Small intestine (tissue), 7 donors: ENCODE measurements at regions not wholly inside any gene's neighbourhood (a gene's known extent, or its start where the extent isn't known, plus 50 kb on each side); places are given as distances from the start of the nearest gene placed in this dataset.

Experiments
- DNase-seq, 2 donors: peaks; one replicate each; pipeline versions ENCODE4 v3.0.0 to v3.0.0-alpha.2; 2013
- FAIRE-seq: peaks from 2 replicates; lab custom pipeline; 2012; peaks lifted over from hg19 to GRCh38; lab: Jason Lieb, UNC
- H3K27ac ChIP-seq, 3 donors: one replicate each; pipeline ENCODE4 v1.5.1; 2013; ENCODE audit warnings: low read length in 2 of 3, mild to moderate bottlenecking in 2 of 3, control low read depth in 1 of 3, inconsistent platforms in 1 of 3, low read depth in 1 of 3, moderate library complexity in 1 of 3
- H3K27me3 ChIP-seq, 3 donors: one replicate each; pipeline ENCODE4 v1.6.1; 2013; ENCODE audit warnings: low read length in 3 of 3, inconsistent platforms in 1 of 3; ENCODE audit not compliant: control insufficient read depth in 3 of 3, insufficient read depth in 3 of 3
- H3K36me3 ChIP-seq, 3 donors: one replicate each; pipeline ENCODE4 v1.6.1; 2013; ENCODE audit warnings: low read length in 3 of 3, inconsistent platforms in 1 of 3, low read depth in 1 of 3, mild to moderate bottlenecking in 1 of 3, moderate library complexity in 1 of 3; ENCODE audit not compliant: control insufficient read depth in 3 of 3, insufficient read depth in 2 of 3
- H3K4me1 ChIP-seq, 3 donors: one replicate each; pipeline ENCODE4 v1.6.1; 2013; ENCODE audit warnings: low read length in 2 of 3, inconsistent platforms in 1 of 3, low read depth in 1 of 3, mild to moderate bottlenecking in 1 of 3, moderate library complexity in 1 of 3; ENCODE audit not compliant: control insufficient read depth in 3 of 3, insufficient read depth in 2 of 3
- H3K4me3 ChIP-seq, 3 donors: one replicate each; pipeline ENCODE4 v1.5.1; 2013; ENCODE audit warnings: low read length in 3 of 3, control low read depth in 1 of 3, inconsistent platforms in 1 of 3, low read depth in 1 of 3, mild to moderate bottlenecking in 1 of 3, moderate library complexity in 1 of 3
- H3K9me3 ChIP-seq, 2 donors: one replicate each; pipeline ENCODE4 v1.6.1; 2013; ENCODE audit warnings: low read depth in 1 of 2, low read length in 1 of 2; ENCODE audit not compliant: control insufficient read depth in 2 of 2, insufficient read depth in 1 of 2
- WGBS, 3 donors: extraction: QIAGEN DNeasy Blood & Tissue Kit; methylation state at CpG; one replicate each; pipeline ENCODE4 v1.1.7; 2013; 5-methylcytosine and 5-hydroxymethylcytosine counted together
- donor health status: healthy with polysubstance abuse.
- donor health status: control.
- donor health status: control.
- donor health status: Bipolar disorder and iron deficiency.
- donor health status: healthy.

DNA sequence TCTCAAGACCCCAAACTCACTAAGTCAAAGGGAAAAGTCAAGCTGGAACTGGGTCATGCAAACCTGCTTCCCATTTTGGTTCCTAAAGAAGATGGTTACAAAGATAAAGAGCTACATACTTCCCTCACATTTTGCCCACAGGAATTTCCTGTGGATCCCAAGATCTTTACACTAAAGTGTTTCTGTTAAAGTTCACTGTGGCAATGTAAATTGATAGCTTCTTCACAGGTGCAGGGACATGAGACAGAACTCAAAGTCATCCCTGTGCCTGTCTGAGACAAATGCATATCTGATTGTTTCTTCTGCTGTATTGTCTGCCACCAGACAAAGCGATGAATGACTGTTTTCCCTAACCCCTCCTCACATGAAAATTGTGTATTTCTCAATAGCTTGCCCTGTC, 567.8 kb downstream of the ZIC1 start:
- Histone ChIP-seq H3K27me3 (no peaks in the 10 kb centered on the region), H3K4me3 (no peak overlapping the region), H3K4me1 (no peaks in the 10 kb centered on the region), H3K36me3 (no peaks in the 10 kb centered on the region), H3K27ac (no peak overlapping the region), H3K9me3 (no peaks in the 10 kb centered on the region)
- 88 to 97% (median 90%) methylated on average over 1 of the region's 1 CpG for WGBS, 3 donors
- FAIRE-seq (no peak), DNase-seq (no peak)

DNA sequence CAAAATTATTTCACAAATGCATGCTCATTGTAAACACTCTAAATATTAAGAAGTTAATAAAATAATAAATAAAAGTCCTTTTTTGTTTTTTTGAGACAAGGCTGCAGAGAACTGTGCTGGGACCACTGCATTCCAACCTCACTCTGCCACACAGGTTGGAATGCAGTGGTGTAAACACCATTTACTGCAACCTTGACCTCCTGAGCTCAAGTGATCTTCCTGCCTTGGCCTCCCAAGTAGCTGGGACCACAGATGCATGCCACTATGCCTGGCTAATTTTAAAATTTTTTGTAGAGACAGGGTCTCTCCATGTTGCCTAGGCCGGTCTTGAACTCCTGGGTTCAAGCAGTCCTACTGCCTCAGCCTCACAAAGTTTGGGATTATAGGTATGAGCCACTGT, 578.4 kb downstream of the ZIC1 start:
- Histone ChIP-seq H3K27ac (no peak overlapping the region), H3K4me3 (no peak overlapping the region)
- no peak for FAIRE-seq

DNA sequence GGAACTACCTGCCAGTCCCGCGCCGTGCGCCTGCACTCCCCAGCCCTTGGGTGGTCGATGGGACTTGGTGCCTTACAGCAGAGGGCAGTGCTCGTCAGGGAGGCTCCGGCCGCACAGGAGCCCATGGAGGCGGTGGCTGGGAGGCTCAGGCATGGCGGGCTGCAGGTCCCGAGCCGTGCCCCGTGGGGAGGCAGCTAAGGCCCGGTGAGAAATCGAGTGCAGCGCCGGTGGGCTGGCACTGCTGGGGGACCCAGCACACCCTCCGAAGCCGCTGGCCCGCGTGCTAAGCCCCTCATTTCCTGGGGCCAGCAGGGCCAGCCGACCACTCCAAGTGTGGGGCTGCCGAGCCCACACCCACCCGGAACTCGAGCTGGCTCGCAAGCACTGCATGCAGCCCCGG, 580.2 kb downstream of the ZIC1 start:
- H3K9me3 ChIP-seq: no peaks in the 10 kb centered on the region
- FAIRE-seq: no peak
- H3K36me3 ChIP-seq: no peaks in the 10 kb centered on the region
- WGBS, 3 donors: 91 to 95% (median 92%) methylated on average over 19 to 27 of the region's 27 CpGs
- no peaks in the 10 kb centered on the region for H3K27me3 ChIP-seq
- DNase-seq: no peak
- no peak overlapping the region for H3K27ac ChIP-seq
- H3K4me3 ChIP-seq: no peak overlapping the region
- H3K4me1 ChIP-seq: no peaks in the 10 kb centered on the region

More for the DNA sequence above, 578.4 kb downstream of the ZIC1 start:
- no peaks in the 10 kb centered on the region for H3K4me1 ChIP-seq
- 85 to 90% (median 86%) methylated on average over 1 of the region's 1 CpG for WGBS, 3 donors
- H3K36me3 ChIP-seq: no peaks in the 10 kb centered on the region
- no peaks in the 10 kb centered on the region for H3K27me3 ChIP-seq
- no peak for DNase-seq
- H3K9me3 ChIP-seq: no peaks in the 10 kb centered on the region

DNA sequence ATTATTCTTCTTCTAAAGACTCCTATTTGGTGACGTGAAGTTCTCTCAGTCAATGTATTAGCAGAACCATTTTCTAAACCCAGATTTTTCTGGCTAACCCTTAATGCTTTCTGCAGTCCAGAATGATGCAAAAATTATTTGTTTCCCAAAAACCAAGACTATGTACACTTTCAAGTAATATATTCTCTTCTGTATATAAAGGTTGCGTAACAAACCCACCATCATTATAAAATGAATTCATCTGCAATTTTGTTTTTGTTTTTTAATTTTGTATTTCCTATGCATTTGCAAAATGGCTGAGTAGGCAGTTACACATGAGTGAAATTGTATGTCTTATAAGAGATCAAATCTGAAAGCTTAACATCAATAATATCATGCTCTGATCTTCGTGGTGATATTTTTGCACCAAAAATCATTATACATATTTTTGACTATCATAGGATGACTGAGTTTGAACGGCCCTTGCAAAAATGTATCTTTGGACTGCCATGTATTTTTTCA, 593.6 kb downstream of the ZIC1 start:
- no peaks in the 10 kb centered on the region for H3K4me1 ChIP-seq
- DNase-seq (no peak), FAIRE-seq (no peak)
- H3K9me3 ChIP-seq: no peaks in the 10 kb centered on the region
- no peaks in the 10 kb centered on the region for H3K36me3 ChIP-seq
- no peak overlapping the region for H3K4me3 ChIP-seq
- 78 to 88% (median 79%) methylated on average over 4 of the region's 4 CpGs for WGBS, 3 donors
- no peak overlapping the region for H3K27ac ChIP-seq
- H3K27me3 ChIP-seq: no peaks in the 10 kb centered on the region

DNA sequence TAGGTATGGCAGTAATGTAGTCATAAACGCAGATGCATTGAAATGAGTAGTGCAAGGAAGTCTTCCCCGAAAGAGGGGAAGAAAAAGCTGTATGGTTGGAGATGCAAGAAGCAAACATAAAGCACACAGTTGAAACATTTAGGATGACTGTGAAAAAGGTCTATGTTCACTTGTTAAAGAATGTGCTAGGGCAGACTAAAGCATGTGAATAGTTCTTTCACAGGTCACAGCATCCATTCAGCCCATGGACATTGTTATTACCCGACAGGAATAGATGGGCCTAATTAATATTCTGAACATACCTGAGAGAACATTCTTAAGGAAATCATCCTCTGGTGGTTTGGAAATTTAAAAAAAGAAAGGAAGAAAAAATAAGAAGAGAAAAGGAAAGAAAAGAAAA, 595.2 kb downstream of the ZIC1 start:
- Histone ChIP-seq H3K27ac (no peak overlapping the region), H3K27me3 (no peaks in the 10 kb centered on the region), H3K9me3 (no peaks in the 10 kb centered on the region), H3K4me1 (no peaks in the 10 kb centered on the region), H3K4me3 (no peak overlapping the region), H3K36me3 (no peaks in the 10 kb centered on the region)
- FAIRE-seq: no peak
- 78 to 82% (median 81%) methylated on average over 3 of the region's 3 CpGs for WGBS, 3 donors
- DNase-seq: no peak

DNA sequence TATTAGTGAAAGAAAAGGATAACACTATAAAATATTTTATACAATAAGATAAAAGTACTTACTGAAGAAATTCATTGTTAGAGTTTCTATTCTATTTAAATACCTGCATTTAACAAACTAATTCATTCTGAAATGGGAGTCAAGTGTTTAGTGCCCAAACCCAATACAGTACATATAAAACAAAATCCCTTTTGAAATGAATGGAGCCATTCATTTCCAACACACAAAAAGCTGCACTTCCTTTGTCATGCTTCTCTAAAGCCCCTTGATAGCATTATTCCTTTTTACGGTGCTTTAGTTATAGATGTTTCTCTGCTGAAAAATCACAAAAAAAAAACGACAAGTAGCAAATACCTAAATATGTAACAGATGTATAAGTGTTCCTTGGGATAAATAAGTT, 596.3 kb downstream of the ZIC1 start:
- Histone ChIP-seq H3K4me3 (no peak overlapping the region), H3K4me1 (no peaks in the 10 kb centered on the region), H3K9me3 (no peaks in the 10 kb centered on the region), H3K27me3 (no peaks in the 10 kb centered on the region), H3K27ac (no peak overlapping the region), H3K36me3 (no peaks in the 10 kb centered on the region)
- FAIRE-seq (no peak), DNase-seq (no peak)
- 76 to 77% (median 77%) methylated on average over 2 of the region's 2 CpGs for WGBS, 3 donors

DNA sequence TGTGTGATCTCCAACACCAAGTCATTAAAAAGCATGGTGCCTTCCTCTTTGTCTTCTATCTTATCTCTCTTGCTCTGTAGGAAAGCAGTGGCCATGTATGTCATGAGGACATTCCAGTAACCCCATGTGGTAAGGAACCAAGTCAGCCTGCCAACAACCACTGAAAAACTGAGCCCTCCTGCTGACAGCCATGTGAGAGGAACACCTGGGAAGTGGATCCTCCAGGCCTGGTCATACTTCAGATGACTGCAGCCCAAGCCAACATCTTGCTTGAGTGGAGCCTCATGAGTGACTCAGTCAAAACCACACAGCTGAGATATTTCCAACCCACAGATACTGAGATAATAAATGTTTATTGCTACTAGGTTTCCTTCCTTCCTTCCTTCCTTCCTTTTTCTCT, 597.3 kb downstream of the ZIC1 start:
- Histone ChIP-seq H3K9me3 (no peaks in the 10 kb centered on the region), H3K36me3 (no peaks in the 10 kb centered on the region), H3K27ac (no peak overlapping the region), H3K4me3 (no peak overlapping the region), H3K4me1 (no peaks in the 10 kb centered on the region), H3K27me3 (no peaks in the 10 kb centered on the region)
- DNase-seq: no peak
- no peak for FAIRE-seq

DNA sequence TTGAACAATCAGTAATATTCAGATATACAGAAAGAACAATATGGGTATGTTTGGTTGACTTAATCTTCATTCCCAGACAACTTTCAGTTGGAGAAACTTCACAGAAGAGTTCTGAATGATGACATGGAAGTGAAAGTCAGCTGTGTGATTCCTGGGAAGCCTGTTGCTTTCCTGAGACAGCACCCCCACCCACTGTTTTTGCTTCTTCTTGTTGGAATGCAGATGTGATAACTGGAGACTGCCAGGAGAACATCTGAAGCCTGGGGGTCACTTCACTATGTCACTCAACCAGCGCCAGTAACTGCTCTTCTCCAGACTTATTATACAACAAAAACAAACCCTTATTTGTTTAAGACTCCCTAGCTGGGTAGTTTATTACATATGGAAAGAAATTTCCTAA, 599.4 kb downstream of the ZIC1 start:
- Histone ChIP-seq H3K36me3 (no peaks in the 10 kb centered on the region), H3K27me3 (no peaks in the 10 kb centered on the region), H3K4me3 (no peak overlapping the region), H3K27ac (no peak overlapping the region), H3K9me3 (no peaks in the 10 kb centered on the region), H3K4me1 (no peaks in the 10 kb centered on the region)
- DNase-seq: no peak
- 52 to 65% (median 63%) methylated on average over 1 of the region's 1 CpG for WGBS, 3 donors
- FAIRE-seq: no peak

DNA sequence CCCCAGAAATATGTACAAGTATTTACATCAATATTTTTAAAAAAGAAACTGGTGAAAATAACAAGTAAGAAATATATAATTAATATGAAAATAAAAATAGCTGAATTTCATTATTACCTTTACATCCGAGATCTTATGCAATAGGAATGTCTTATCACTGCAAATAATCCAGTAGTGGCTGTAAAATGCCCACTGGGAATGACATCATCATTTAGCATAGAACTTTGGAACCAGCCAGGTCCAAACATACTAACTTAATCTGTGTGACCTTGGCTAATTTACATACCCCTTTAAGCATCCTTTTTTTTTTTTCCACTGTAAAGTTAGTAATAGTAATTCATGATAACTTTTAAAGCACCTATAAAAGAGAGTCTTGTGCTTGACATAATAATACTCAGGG, 611.7 kb downstream of the ZIC1 start:
- Histone ChIP-seq H3K4me3 (no peak overlapping the region), H3K4me1 (no peaks in the 10 kb centered on the region), H3K9me3 (peaks cover 0 to 4% of the 10 kb centered on the region in 2 donors), H3K27me3 (no peaks in the 10 kb centered on the region), H3K27ac (no peak overlapping the region), H3K36me3 (no peaks in the 10 kb centered on the region)
- FAIRE-seq: no peak
- DNase-seq: peak in 1 of 2 donors; percentile 6
- 9 to 64% (median 30%) methylated on average over 1 of the region's 1 CpG for WGBS, 3 donors
